Ishikawa (cell line): ENCODE measurements at regions not wholly inside any gene's neighbourhood (a gene's known extent, or its start where the extent isn't known, plus 50 kb on each side); places are given as distances from the start of the nearest gene placed in this dataset.

Experiments
- EP300 ChIP-seq: IDR thresholded peaks from 2 replicates; pipeline ENCODE4 v1.6.1; 2012; ENCODE audit warnings: borderline replicate concordance
- FOXM1 ChIP-seq: IDR thresholded peaks from 2 replicates; pipeline ENCODE4 v1.6.1; 2012; ENCODE audit warnings: low read depth, borderline replicate concordance
- TAF1 ChIP-seq: IDR thresholded peaks from 2 replicates; pipeline ENCODE4 v1.6.1; 2012; ENCODE audit warnings: low read depth, mild to moderate bottlenecking
- YY1 ChIP-seq: IDR thresholded peaks from 2 replicates; pipeline ENCODE4 v1.6.1; 2012; ENCODE audit warnings: low read depth
- TF ChIP-seq, protein P1 (sequence below): IDR thresholded peaks from 2 replicates; pipeline ENCODE4 v1.6.1; 2012

DNA sequence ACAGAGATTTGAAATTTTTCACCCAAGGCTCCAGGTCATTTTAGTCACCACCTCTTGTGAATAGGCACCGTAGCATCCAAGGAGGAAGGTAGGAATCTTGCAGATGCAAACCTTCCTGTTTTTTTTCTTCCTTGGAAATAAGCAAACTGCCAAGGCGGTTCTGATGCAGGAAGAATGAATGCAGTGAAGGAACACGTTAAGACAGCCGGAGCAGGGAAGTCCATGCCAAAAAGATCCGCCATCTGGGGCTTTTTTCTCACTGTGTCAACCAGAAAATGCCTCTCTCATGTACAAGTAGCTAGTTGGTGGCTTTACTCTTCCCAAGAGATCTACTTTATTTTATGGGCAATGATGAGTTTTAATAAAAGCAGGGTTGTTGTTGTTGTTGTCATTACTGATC, 142.4 kb downstream of the ZIC5 start:
- TF ChIP-seq EP300 (no peak), FOXM1 (no peak), YY1 (no peak), TAF1 (no peak)
- TF ChIP-seq, protein P1, sequence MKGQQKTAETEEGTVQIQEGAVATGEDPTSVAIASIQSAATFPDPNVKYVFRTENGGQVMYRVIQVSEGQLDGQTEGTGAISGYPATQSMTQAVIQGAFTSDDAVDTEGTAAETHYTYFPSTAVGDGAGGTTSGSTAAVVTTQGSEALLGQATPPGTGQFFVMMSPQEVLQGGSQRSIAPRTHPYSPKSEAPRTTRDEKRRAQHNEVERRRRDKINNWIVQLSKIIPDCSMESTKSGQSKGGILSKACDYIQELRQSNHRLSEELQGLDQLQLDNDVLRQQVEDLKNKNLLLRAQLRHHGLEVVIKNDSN = no peak
